GM12875 (cell line): ENCODE measurements at regions not wholly inside any gene's neighbourhood (a gene's known extent, or its start where the extent isn't known, plus 50 kb on each side); places are given as distances from the start of the nearest gene placed in this dataset.

Experiments used
- H3K4me3 ChIP-seq: one replicate; pipeline ENCODE4 v1.5.1; 2011; ENCODE audit warnings: low read depth, low read length, control low read depth
- CTCF ChIP-seq: IDR thresholded peaks from 2 replicates; pipeline ENCODE4 v1.5.1; 2011; ENCODE audit warnings: low read depth, mild to moderate bottlenecking, control low read depth, inconsistent platforms, low read length, moderate library complexity, borderline replicate concordance; ENCODE audit not compliant: insufficient read depth

GRCh38 chr9:18195223-18195622, 278.7 kb upstream of the ADAMTSL1 start:
- no peak overlapping the region for H3K4me3 ChIP-seq
- TF ChIP-seq CTCF: no peak

DNA sequence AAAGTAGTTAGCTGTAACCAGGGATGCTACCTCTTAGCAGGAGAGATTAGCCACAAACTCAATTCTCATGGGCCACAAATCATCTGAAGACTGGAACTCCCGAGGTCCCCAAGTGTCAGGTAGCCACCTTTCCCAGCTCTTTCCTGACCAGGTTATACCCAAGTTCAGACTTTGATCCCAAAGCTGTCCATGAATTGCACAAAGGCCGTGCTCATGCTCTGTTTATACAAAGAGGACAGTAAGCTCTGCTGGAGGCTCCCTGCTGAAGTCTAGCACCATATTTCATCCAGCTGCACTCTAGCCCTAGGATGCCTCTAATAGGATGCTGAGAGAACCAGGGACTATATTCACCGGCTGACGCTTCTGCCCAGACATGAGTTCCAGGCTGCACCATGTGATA, 271.0 kb upstream of the ADAMTSL1 start:
- no peak for TF ChIP-seq CTCF
- no peak overlapping the region for H3K4me3 ChIP-seq

DNA sequence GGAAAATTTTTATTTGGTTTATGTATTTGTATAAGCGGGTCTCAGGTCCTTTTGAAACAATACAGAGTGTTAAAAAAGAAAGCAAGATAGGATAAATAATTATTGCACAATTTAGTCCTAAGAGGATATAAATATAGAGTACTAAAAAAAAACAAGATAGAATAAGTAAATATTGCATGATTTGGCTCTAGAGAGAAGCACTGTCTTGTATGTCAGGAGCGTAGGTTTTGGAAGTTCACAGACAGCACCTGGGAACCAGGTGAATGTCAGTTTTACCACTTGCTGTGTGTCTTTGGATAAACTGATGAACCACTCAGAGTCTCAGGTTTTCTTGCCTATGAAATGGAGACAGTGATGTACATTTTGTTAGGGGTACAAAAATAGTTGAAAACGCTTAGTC, 266.2 kb upstream of the ADAMTSL1 start:
- TF ChIP-seq CTCF: no peak
- no peak overlapping the region for H3K4me3 ChIP-seq

GRCh38 chr9:18208166-18209059, 265.5 kb upstream of the ADAMTSL1 start:
- no peak overlapping the region for H3K4me3 ChIP-seq
- TF ChIP-seq CTCF: no peak; the same call in 1 of the 2 replicates

- TF ChIP-seq CTCF: no peak
- no peak overlapping the region for H3K4me3 ChIP-seq
Observed at GRCh38 chr9:18215626-18216025, 258.3 kb upstream of the ADAMTSL1 start.

DNA sequence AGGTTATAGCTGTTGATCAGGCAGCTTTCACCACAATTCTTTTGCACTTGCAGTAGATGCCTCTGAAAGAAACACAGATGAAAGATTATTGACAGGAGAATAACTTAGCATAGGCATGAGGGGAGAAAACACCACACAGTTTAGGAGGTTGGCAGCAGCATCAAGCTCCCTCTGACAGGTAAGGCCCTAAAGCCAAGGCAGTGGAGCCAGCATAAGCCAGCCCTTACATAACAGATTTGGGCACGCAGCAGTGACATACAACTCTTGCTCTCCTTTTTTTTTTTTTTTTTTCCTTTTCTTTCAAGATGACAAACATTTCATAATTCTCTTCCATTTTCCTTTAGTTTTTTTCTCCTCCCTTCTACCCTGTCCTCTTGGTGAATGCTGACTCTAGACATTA, 257.6 kb upstream of the ADAMTSL1 start:
- no peak overlapping the region for H3K4me3 ChIP-seq
- TF ChIP-seq CTCF: no peak

GRCh38 chr9:18228101-18228500, 245.9 kb upstream of the ADAMTSL1 start:
- no peak overlapping the region for H3K4me3 ChIP-seq
- no peak for TF ChIP-seq CTCF
